GM12878 (cell line): ENCODE measurements at regions not wholly inside any gene's neighbourhood (a gene's known extent, or its start where the extent isn't known, plus 50 kb on each side); places are given as distances from the start of the nearest gene placed in this dataset.

Experiments
- ATAC-seq: fragments of 200-7000 bp; cut with Tn5 transposase; 3 replicates; pipeline ENCODE4 v1.9.1; 2020; ENCODE audit warnings: mild to moderate bottlenecking, moderate library complexity
- BruUV-seq: library from RNA; stranded (reverse); fragments of 400-500 nt; replicated peaks from 2 replicates; lab custom pipeline; 2021; lab: Mats Ljungman, UMichigan
- CTCF ChIA-PET: fragments of 300-600 bp; sonication (Branson Sonifier 250); formaldehyde crosslinking; extraction: SDS; loops from one replicate; lab custom pipeline; 2021; ENCODE audit warnings: inconsistent platforms; lab: Yijun Ruan, JAX
- POLR2A ChIA-PET: fragments of 350-600 bp; formaldehyde crosslinking; extraction: SDS; loops from one replicate; lab custom pipeline; 2021; ENCODE audit warnings: inconsistent platforms; lab: Charles Lee
- RAD21 ChIA-PET: fragments of 300-600 bp; sonication (Branson Sonifier 250); formaldehyde crosslinking; loops from one replicate; lab custom pipeline; 2023; ENCODE audit warnings: antibody characterized with exemption; ENCODE audit not compliant: unreplicated experiment; lab: Charles Lee
- SMC1A ChIA-PET: fragments of 300-600 bp; sonication (Branson Sonifier 250); formaldehyde crosslinking; loops from one replicate; lab custom pipeline; 2023; ENCODE audit not compliant: unreplicated experiment, uncharacterized antibody; lab: Charles Lee
- DNase-seq: peaks from one replicate; pipeline ENCODE4 v3.0.0-alpha.2; 2011; ENCODE audit warnings: low read depth, low spot score
- FAIRE-seq: peaks from 3 replicates; lab custom pipeline; 2011; peaks lifted over from hg19 to GRCh38; lab: Jason Lieb, UNC
- H2AFZ ChIP-seq: 2 replicates; pipeline ENCODE4 v1.6.0; 2011; ENCODE audit warnings: low read depth, low read length, control low read depth; ENCODE audit not compliant: control insufficient read depth
- H3K27ac ChIP-seq: 2 replicates; pipeline ENCODE4 v1.5.1; 2011; ENCODE audit warnings: control low read depth; ENCODE audit not compliant: control insufficient read depth, insufficient read depth
- H3K27me3 ChIP-seq, 2 experiments: replicated peaks in 1 of 2; 2 replicates each; pipeline versions ENCODE4 v1.6.0 to v1.6.1; 2011; ENCODE audit warnings: low read length in 1 of 2; ENCODE audit not compliant: control insufficient read depth in 2 of 2, insufficient read depth in 2 of 2
- H3K36me3 ChIP-seq, 2 experiments: 2 replicates each; pipeline ENCODE4 v1.5.1; 2011; ENCODE audit warnings: low read length in 1 of 2; ENCODE audit not compliant: control insufficient read depth in 2 of 2, insufficient read depth in 2 of 2
- H3K4me1 ChIP-seq: 2 replicates; pipeline ENCODE4 v1.6.1; 2011; ENCODE audit warnings: mild to moderate bottlenecking, low read length, moderate library complexity, mixed read lengths; ENCODE audit not compliant: control insufficient read depth, insufficient read depth
- H3K4me2 ChIP-seq: 2 replicates; pipeline ENCODE4 v1.6.0; 2011; ENCODE audit warnings: control low read depth; ENCODE audit not compliant: control insufficient read depth, insufficient read depth
- H3K4me3 ChIP-seq: fragments of 200-600 bp; sonication (generic); 2 replicates; pipeline ENCODE4 v1.5.1; 2016
- H3K79me2 ChIP-seq: 2 replicates; pipeline ENCODE4 v1.6.0; 2011; ENCODE audit warnings: low read length; ENCODE audit not compliant: control insufficient read depth, insufficient read depth
- H3K9ac ChIP-seq: 2 replicates; pipeline ENCODE4 v1.8.0; 2011; ENCODE audit warnings: low read length, control low read depth, mixed read lengths; ENCODE audit not compliant: control insufficient read depth, insufficient read depth
- H3K9me3 ChIP-seq: replicated peaks from 3 replicates; pipeline ENCODE4 v1.5.1; 2011; ENCODE audit warnings: mild to moderate bottlenecking, low read length; ENCODE audit not compliant: control insufficient read depth, insufficient read depth
- H4K20me1 ChIP-seq: 2 replicates; pipeline ENCODE4 v1.6.0; 2011; ENCODE audit not compliant: control insufficient read depth, insufficient read depth
- SMAD1 ChIP-seq: fragments of 450-650 bp; IDR thresholded peaks from 2 replicates; pipeline ENCODE4 v1.6.1; 2018; ENCODE audit warnings: mild to moderate bottlenecking, low read depth; ENCODE audit not compliant: partially characterized antibody
- TAF1 ChIP-seq: IDR thresholded peaks from 2 replicates; pipeline ENCODE4 v1.6.1; 2011; ENCODE audit warnings: mild to moderate bottlenecking, low read depth, low read length, borderline replicate concordance
- ZSCAN29 ChIP-seq: fragments of 450-650 bp; IDR thresholded peaks from 2 replicates; pipeline ENCODE4 v1.6.1; 2017; ENCODE audit warnings: mild to moderate bottlenecking, moderate library complexity
- WGBS: methylation state at CpG from one replicate; pipeline ENCODE4 v1.1.6; 2016; ENCODE audit warnings: low lambda C conversion rate; ENCODE audit not compliant: insufficient replicate concordance, insufficient coverage; ENCODE audit errors: missing lambda C conversion rate; 5-methylcytosine and 5-hydroxymethylcytosine counted together
- in situ Hi-C: fragments of 300-500 bp; cut with MboI; formaldehyde crosslinking; loops from 9 replicates; pipeline ENCODE4 v1.14.3; 2018; ENCODE audit warnings: mixed read lengths
- intact Hi-C: fragments of 100-400 bp; cut with micrococcal nuclease; formaldehyde crosslinking; loops from one replicate; pipeline ENCODE4 v1.14.2; 2022; ENCODE audit not compliant: unreplicated experiment
- TF ChIP-seq, protein P1 (sequence below): fragments of 150-350 bp; IDR thresholded peaks from 2 replicates; pipeline ENCODE4 v1.6.1; 2014; ENCODE audit warnings: mild to moderate bottlenecking, low read depth, low read length
- TF ChIP-seq, protein P2 (sequence below): IDR thresholded peaks from 2 replicates; pipeline ENCODE4 v1.6.1; 2012; ENCODE audit warnings: mild to moderate bottlenecking, low read depth, low read length

- Histone ChIP-seq H4K20me1 (no peaks in the 10 kb centered on the region), H3K4me3 (no peak overlapping the region), H3K36me3 (no peaks in the 10 kb centered on the region)
- no TSS peak for BruUV-seq
- RAD21 ChIA-PET: no interaction called here
- TF ChIP-seq, protein P1, sequence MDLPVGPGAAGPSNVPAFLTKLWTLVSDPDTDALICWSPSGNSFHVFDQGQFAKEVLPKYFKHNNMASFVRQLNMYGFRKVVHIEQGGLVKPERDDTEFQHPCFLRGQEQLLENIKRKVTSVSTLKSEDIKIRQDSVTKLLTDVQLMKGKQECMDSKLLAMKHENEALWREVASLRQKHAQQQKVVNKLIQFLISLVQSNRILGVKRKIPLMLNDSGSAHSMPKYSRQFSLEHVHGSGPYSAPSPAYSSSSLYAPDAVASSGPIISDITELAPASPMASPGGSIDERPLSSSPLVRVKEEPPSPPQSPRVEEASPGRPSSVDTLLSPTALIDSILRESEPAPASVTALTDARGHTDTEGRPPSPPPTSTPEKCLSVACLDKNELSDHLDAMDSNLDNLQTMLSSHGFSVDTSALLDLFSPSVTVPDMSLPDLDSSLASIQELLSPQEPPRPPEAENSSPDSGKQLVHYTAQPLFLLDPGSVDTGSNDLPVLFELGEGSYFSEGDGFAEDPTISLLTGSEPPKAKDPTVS: no peak
- TF ChIP-seq TAF1: no peak
- no peak for TF ChIP-seq SMAD1
- TF ChIP-seq, all 136 proteins: peak for 0
- DNase-seq (no peak), FAIRE-seq (no peak), ATAC-seq (no peak)
- 72% methylated on average over 4 of the region's 4 CpGs for WGBS
- in situ Hi-C loops (no loop called here), intact Hi-C loops (no loop called here)
- Histone ChIP-seq H3K9me3 (no peaks in the 10 kb centered on the region), H3K4me1 (no peaks in the 10 kb centered on the region), H3K79me2 (no peaks in the 10 kb centered on the region), H3K4me2 (no peak overlapping the region), H3K27me3 (no peaks in the 10 kb centered on the region), H3K27ac (no peak overlapping the region), H3K9ac (no peak overlapping the region), H2AFZ (no peak overlapping the region)
- ChIA-PET POLR2A (no interaction called here), CTCF (no interaction called here), SMC1A (no interaction called here)
Measured at GRCh38 chr4:141567326-141567915, 69.0 kb upstream of the IL15 start.

- ChIA-PET POLR2A (no interaction called here), RAD21 (no interaction called here)
- FAIRE-seq: no peak
- TF ChIP-seq ZSCAN29: no peak
- TF ChIP-seq, protein P2, sequence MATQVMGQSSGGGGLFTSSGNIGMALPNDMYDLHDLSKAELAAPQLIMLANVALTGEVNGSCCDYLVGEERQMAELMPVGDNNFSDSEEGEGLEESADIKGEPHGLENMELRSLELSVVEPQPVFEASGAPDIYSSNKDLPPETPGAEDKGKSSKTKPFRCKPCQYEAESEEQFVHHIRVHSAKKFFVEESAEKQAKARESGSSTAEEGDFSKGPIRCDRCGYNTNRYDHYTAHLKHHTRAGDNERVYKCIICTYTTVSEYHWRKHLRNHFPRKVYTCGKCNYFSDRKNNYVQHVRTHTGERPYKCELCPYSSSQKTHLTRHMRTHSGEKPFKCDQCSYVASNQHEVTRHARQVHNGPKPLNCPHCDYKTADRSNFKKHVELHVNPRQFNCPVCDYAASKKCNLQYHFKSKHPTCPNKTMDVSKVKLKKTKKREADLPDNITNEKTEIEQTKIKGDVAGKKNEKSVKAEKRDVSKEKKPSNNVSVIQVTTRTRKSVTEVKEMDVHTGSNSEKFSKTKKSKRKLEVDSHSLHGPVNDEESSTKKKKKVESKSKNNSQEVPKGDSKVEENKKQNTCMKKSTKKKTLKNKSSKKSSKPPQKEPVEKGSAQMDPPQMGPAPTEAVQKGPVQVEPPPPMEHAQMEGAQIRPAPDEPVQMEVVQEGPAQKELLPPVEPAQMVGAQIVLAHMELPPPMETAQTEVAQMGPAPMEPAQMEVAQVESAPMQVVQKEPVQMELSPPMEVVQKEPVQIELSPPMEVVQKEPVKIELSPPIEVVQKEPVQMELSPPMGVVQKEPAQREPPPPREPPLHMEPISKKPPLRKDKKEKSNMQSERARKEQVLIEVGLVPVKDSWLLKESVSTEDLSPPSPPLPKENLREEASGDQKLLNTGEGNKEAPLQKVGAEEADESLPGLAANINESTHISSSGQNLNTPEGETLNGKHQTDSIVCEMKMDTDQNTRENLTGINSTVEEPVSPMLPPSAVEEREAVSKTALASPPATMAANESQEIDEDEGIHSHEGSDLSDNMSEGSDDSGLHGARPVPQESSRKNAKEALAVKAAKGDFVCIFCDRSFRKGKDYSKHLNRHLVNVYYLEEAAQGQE: no peak
- TF ChIP-seq, all 136 proteins: peak for 0
- CTCF ChIA-PET: no interaction called here
- H3K27ac ChIP-seq: no peak overlapping the region
- BruUV-seq: no TSS peak
- H3K9ac ChIP-seq: no peak overlapping the region
- H3K27me3 ChIP-seq: no peaks in the 10 kb centered on the region
- SMC1A ChIA-PET: no interaction called here
- no peaks in the 10 kb centered on the region for H3K79me2 ChIP-seq
- in situ Hi-C loops: no loop called here
- 26% methylated on average over 2 of the region's 2 CpGs for WGBS
- H3K36me3 ChIP-seq: no peaks in the 10 kb centered on the region
- no peaks in the 10 kb centered on the region for H3K4me1 ChIP-seq
- no peak overlapping the region for H3K4me3 ChIP-seq
- no peaks in the 10 kb centered on the region for H4K20me1 ChIP-seq
- H2AFZ ChIP-seq: no peak overlapping the region
- DNase-seq (no peak), ATAC-seq (no peak)
- intact Hi-C loops: no loop called here
- H3K4me2 ChIP-seq: no peak overlapping the region
- no peaks in the 10 kb centered on the region for H3K9me3 ChIP-seq
Measured at GRCh38 chr4:141569141-141569540, 67.2 kb upstream of the IL15 start.
